H9 (cell line): ENCODE measurements at regions not wholly inside any gene's neighbourhood (a gene's known extent, or its start where the extent isn't known, plus 50 kb on each side); places are given as distances from the start of the nearest gene placed in this dataset.
"Not testable (repeated sequence)": the region's sequence is repeated elsewhere in the genome, so short reads cannot be mapped to it uniquely, and the experiment has no call there.

Experiments used
- DNase-seq: peaks from one replicate; pipeline ENCODE4 v3.0.0-alpha.2; 2017
- H2AFZ ChIP-seq: one replicate; pipeline ENCODE4 v1.6.1; 2013; ENCODE audit warnings: mild to moderate bottlenecking, low read length, control low read depth, moderate library complexity
- H2AK5ac ChIP-seq: 2 replicates; pipeline ENCODE4 v1.6.1; 2013; ENCODE audit warnings: low read length, control low read depth, mixed read lengths; ENCODE audit not compliant: insufficient read length
- H2BK120ac ChIP-seq: one replicate; pipeline ENCODE4 v1.6.1; 2013; ENCODE audit warnings: low read depth, mild to moderate bottlenecking, low read length, control low read depth, inconsistent platforms; ENCODE audit not compliant: poor library complexity, severe bottlenecking
- H2BK12ac ChIP-seq: 2 replicates; pipeline ENCODE4 v1.6.1; 2013; ENCODE audit warnings: low read length, control low read depth, mixed read lengths, low read depth; ENCODE audit not compliant: insufficient read length
- H2BK15ac ChIP-seq: 2 replicates; pipeline ENCODE4 v1.6.1; 2013; ENCODE audit warnings: low read depth, low read length, control low read depth
- H2BK20ac ChIP-seq: one replicate; pipeline ENCODE4 v1.6.1; 2013; ENCODE audit warnings: low read depth, mild to moderate bottlenecking, low read length, control low read depth, inconsistent platforms; ENCODE audit not compliant: poor library complexity, severe bottlenecking
- H2BK5ac ChIP-seq: 2 replicates; pipeline ENCODE4 v1.6.1; 2013; ENCODE audit warnings: low read length, control low read depth, mixed read lengths; ENCODE audit not compliant: insufficient read length
- H3K14ac ChIP-seq: 2 replicates; pipeline ENCODE4 v1.6.1; 2013; ENCODE audit warnings: low read length, control low read depth; ENCODE audit not compliant: insufficient read depth
- H3K18ac ChIP-seq: 2 replicates; pipeline ENCODE4 v1.6.1; 2013; ENCODE audit warnings: low read depth, mild to moderate bottlenecking, mixed read lengths, low read length, control low read depth; ENCODE audit not compliant: insufficient read length
- H3K23ac ChIP-seq: 2 replicates; pipeline ENCODE4 v1.6.1; 2013; ENCODE audit warnings: low read length, control low read depth, mixed read lengths, low read depth; ENCODE audit not compliant: insufficient read length
- H3K23me2 ChIP-seq: 2 replicates; pipeline ENCODE4 v1.6.1; 2013; ENCODE audit warnings: low read depth, mild to moderate bottlenecking, mixed read lengths, low read length, control low read depth; ENCODE audit not compliant: insufficient read length, poor library complexity, severe bottlenecking
- H3K27ac ChIP-seq: 2 replicates; pipeline ENCODE4 v1.5.1; 2013; ENCODE audit warnings: low read length, control low read depth, mixed read lengths, low read depth; ENCODE audit not compliant: insufficient read length
- H3K27me3 ChIP-seq: 2 replicates; pipeline ENCODE4 v1.6.1; 2013; ENCODE audit warnings: low read length, control low read depth, inconsistent platforms; ENCODE audit not compliant: insufficient read depth
- H3K4ac ChIP-seq: 2 replicates; pipeline ENCODE4 v1.6.1; 2013; ENCODE audit warnings: low read depth, mild to moderate bottlenecking, control low read depth, inconsistent platforms, low read length, moderate library complexity
- H3K4me1 ChIP-seq: 2 replicates; pipeline ENCODE4 v1.6.1; 2013; ENCODE audit warnings: low read length, control low read depth, inconsistent platforms; ENCODE audit not compliant: insufficient read depth
- H3K4me2 ChIP-seq: 2 replicates; pipeline ENCODE4 v1.6.1; 2013; ENCODE audit warnings: low read length, control low read depth, mixed read lengths; ENCODE audit not compliant: insufficient read length, insufficient read depth
- H3K56ac ChIP-seq: 2 replicates; pipeline ENCODE4 v1.6.1; 2013; ENCODE audit warnings: low read depth, mild to moderate bottlenecking, mixed read lengths, low read length, control low read depth; ENCODE audit not compliant: insufficient read length
- H3K79me1 ChIP-seq: 2 replicates; pipeline ENCODE4 v1.6.1; 2013; ENCODE audit warnings: low read depth, mild to moderate bottlenecking, moderate library complexity, low read length, control low read depth, inconsistent platforms; ENCODE audit not compliant: insufficient read depth, poor library complexity, severe bottlenecking
- H3K79me2 ChIP-seq: 2 replicates; pipeline ENCODE4 v1.6.1; 2013; ENCODE audit warnings: low read length, control low read depth, inconsistent platforms; ENCODE audit not compliant: insufficient read depth
- H3K9ac ChIP-seq: 2 replicates; pipeline ENCODE4 v1.6.1; 2013; ENCODE audit warnings: low read length, control low read depth, mixed read lengths; ENCODE audit not compliant: insufficient read length; ENCODE audit errors: extremely low read depth
- H3K9me3 ChIP-seq: one replicate; pipeline ENCODE4 v1.6.1; 2013; ENCODE audit warnings: low read depth, low read length, inconsistent platforms; ENCODE audit not compliant: control insufficient read depth
- H3T11ph ChIP-seq: one replicate; pipeline ENCODE4 v1.6.1; 2013; ENCODE audit warnings: mild to moderate bottlenecking, low read length, control low read depth, inconsistent platforms
- H4K20me1 ChIP-seq: one replicate; pipeline ENCODE4 v1.6.1; 2013; ENCODE audit not compliant: control insufficient read depth, insufficient read length, insufficient read depth
- H4K5ac ChIP-seq: 2 replicates; pipeline ENCODE4 v1.6.1; 2013; ENCODE audit warnings: low read depth, mild to moderate bottlenecking, mixed read lengths, low read length, control low read depth; ENCODE audit not compliant: insufficient read length
- H4K8ac ChIP-seq: replicated peaks from 2 replicates; pipeline ENCODE4 v1.6.1; 2013; ENCODE audit warnings: low read length, control low read depth, mixed read lengths, low read depth; ENCODE audit not compliant: insufficient read length
- H4K91ac ChIP-seq: 2 replicates; pipeline ENCODE4 v1.6.1; 2013; ENCODE audit warnings: low read depth, mild to moderate bottlenecking, moderate library complexity, mixed read lengths, low read length, control low read depth; ENCODE audit not compliant: insufficient read length
- H3K27ac Mint-ChIP-seq, 3 experiments: 2 replicates in 2 of 3; 3 replicates in 1 of 3; pipeline ENCODE4 v1.8.0; 2020 to 2021; ENCODE audit warnings: mixed read lengths in 3 of 3, mild to moderate bottlenecking in 1 of 3, moderate library complexity in 1 of 3
- H3K27me3 Mint-ChIP-seq: 2 replicates; pipeline ENCODE4 v1.8.0; 2021; ENCODE audit warnings: low read depth, mild to moderate bottlenecking, moderate library complexity, mixed read lengths
- H3K36me3 Mint-ChIP-seq, 3 experiments: 2 replicates in 2 of 3; 3 replicates in 1 of 3; pipeline ENCODE4 v1.8.0; 2020 to 2021; ENCODE audit warnings: low read depth in 3 of 3, mixed read lengths in 3 of 3; ENCODE audit not compliant: insufficient read depth in 1 of 3
- H3K4me1 Mint-ChIP-seq, 2 experiments: 2 replicates each; pipeline ENCODE4 v1.8.0; 2020; ENCODE audit warnings: mixed read lengths in 2 of 2
- H3K4me3 Mint-ChIP-seq, 2 experiments: 2 replicates in 1 of 2; 3 replicates in 1 of 2; pipeline ENCODE4 v1.8.0; 2020 to 2021; ENCODE audit warnings: mild to moderate bottlenecking in 2 of 2, mixed read lengths in 2 of 2, moderate library complexity in 1 of 2
- H3K9me3 Mint-ChIP-seq, 2 experiments: 2 replicates in 1 of 2; 3 replicates in 1 of 2; pipeline ENCODE4 v1.8.0; 2020; ENCODE audit warnings: mild to moderate bottlenecking in 2 of 2, mixed read lengths in 2 of 2, moderate library complexity in 1 of 2
- CTCF ChIP-seq: fragments of 200-600 bp; sonication (generic); conservative IDR thresholded peaks from 3 replicates; pipeline ENCODE4 v1.8.0; 2021; ENCODE audit warnings: antibody characterized with exemption, mild to moderate bottlenecking
- WGBS: extraction: QIAGEN DNeasy Blood & Tissue Kit; methylation state at CpG from one replicate; pipeline ENCODE4 v1.1.7; 2013; ENCODE audit warnings: missing lambda C conversion rate, low lambda C conversion rate, mixed read lengths; ENCODE audit not compliant: insufficient read length; ENCODE audit errors: extremely low coverage; 5-methylcytosine and 5-hydroxymethylcytosine counted together

GRCh38 chr3:101973163-101973505 lies 123.8 kb downstream of the NFKBIZ start:
- Histone ChIP-seq H2AFZ (no peak overlapping the region), H3K23ac (no peak overlapping the region), H4K8ac (no peak overlapping the region), H3K27me3 (no peaks in the 10 kb centered on the region), H2BK15ac (no peak overlapping the region), H3K9ac (no peak overlapping the region), H4K20me1 (no peaks in the 10 kb centered on the region), H3K18ac (no peak overlapping the region), H3K23me2 (no peaks in the 10 kb centered on the region), H3K79me1 (no peaks in the 10 kb centered on the region), H3K4me2 (no peak overlapping the region), H3K9me3 (no peaks in the 10 kb centered on the region), H4K91ac (no peak overlapping the region), H3K4ac (no peak overlapping the region), H2AK5ac (no peak overlapping the region), H2BK20ac (no peak overlapping the region), H3K14ac (no peak overlapping the region), H2BK12ac (no peak overlapping the region), H3K79me2 (no peaks in the 10 kb centered on the region), H2BK120ac (no peak overlapping the region), H3K27ac (no peak overlapping the region), H3K4me1 (no peaks in the 10 kb centered on the region), H2BK5ac (no peak overlapping the region), H4K5ac (no peak overlapping the region), H3T11ph (no peak overlapping the region), H3K56ac (no peak overlapping the region)
- Mint-ChIP-seq H3K4me1 (peaks cover 3% of the 10 kb centered on the region in 2 experiments), H3K36me3 (no peaks in the 10 kb centered on the region), H3K27ac (no peak overlapping the region), H3K27me3 (0 out of 2 replicates have a peak, but pooled peaks cover 2% of the 10 kb centered on the region), H3K4me3 (no peak overlapping the region), H3K9me3 (no peaks in the 10 kb centered on the region)
- DNase-seq: no peak
- no peak for TF ChIP-seq CTCF
- WGBS: no CpG with 5 or more reads among the region's 1 CpG

- not testable (repeated sequence) for H3K14ac ChIP-seq, H3K56ac ChIP-seq, H4K20me1 ChIP-seq, H2BK20ac ChIP-seq, H4K5ac ChIP-seq, H3K36me3 Mint-ChIP-seq, H3K9me3 Mint-ChIP-seq, H2BK120ac ChIP-seq, H4K8ac ChIP-seq, H3K4me1 ChIP-seq, H3K79me2 ChIP-seq, H3K27ac Mint-ChIP-seq, H3K4me2 ChIP-seq, H3K9ac ChIP-seq, H2BK12ac ChIP-seq, H2BK5ac ChIP-seq, H3K27me3 ChIP-seq, H3K4ac ChIP-seq, H3K23me2 ChIP-seq, H3K79me1 ChIP-seq, H2AK5ac ChIP-seq, H3K27ac ChIP-seq, DNase-seq, H3K4me1 Mint-ChIP-seq, H3K27me3 Mint-ChIP-seq, H3T11ph ChIP-seq, H4K91ac ChIP-seq, H2BK15ac ChIP-seq, H2AFZ ChIP-seq, H3K4me3 Mint-ChIP-seq, H3K23ac ChIP-seq, H3K9me3 ChIP-seq, H3K18ac ChIP-seq
- WGBS: no CpG with 5 or more reads among the region's 1 CpG
Measured at GRCh38 chr3:101975415-101975814, 126.1 kb downstream of the NFKBIZ start.
